C4-2B (cell line): ENCODE measurements at regions not wholly inside any gene's neighbourhood (a gene's known extent, or its start where the extent isn't known, plus 50 kb on each side); places are given as distances from the start of the nearest gene placed in this dataset.

ENCODE experiments used
- ZFX ChIP-seq: fragments of 450-650 bp; IDR thresholded peaks from 2 replicates; pipeline ENCODE4 v1.6.1; 2017
- TF ChIP-seq, protein P1 (sequence below): fragments of 450-650 bp; conservative IDR thresholded peaks from 2 replicates; pipeline ENCODE4 v1.5.1; 2017; ENCODE audit warnings: mild to moderate bottlenecking

GRCh38 chr13:32828711-32829110 lies 187.5 kb upstream of the KL start:
- TF ChIP-seq, protein P1, sequence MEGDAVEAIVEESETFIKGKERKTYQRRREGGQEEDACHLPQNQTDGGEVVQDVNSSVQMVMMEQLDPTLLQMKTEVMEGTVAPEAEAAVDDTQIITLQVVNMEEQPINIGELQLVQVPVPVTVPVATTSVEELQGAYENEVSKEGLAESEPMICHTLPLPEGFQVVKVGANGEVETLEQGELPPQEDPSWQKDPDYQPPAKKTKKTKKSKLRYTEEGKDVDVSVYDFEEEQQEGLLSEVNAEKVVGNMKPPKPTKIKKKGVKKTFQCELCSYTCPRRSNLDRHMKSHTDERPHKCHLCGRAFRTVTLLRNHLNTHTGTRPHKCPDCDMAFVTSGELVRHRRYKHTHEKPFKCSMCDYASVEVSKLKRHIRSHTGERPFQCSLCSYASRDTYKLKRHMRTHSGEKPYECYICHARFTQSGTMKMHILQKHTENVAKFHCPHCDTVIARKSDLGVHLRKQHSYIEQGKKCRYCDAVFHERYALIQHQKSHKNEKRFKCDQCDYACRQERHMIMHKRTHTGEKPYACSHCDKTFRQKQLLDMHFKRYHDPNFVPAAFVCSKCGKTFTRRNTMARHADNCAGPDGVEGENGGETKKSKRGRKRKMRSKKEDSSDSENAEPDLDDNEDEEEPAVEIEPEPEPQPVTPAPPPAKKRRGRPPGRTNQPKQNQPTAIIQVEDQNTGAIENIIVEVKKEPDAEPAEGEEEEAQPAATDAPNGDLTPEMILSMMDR, result no peak
- TF ChIP-seq ZFX, result no peak
